Body of pancreas (tissue), 4 donors: ENCODE measurements at regions not wholly inside any gene's neighbourhood (a gene's known extent, or its start where the extent isn't known, plus 50 kb on each side); places are given as distances from the start of the nearest gene placed in this dataset.

Experiments
- POLR2A ChIP-seq, 3 donors: fragments of 450-650 bp; IDR thresholded peaks; one replicate each; pipeline ENCODE4 v1.6.1; 2016; ENCODE audit warnings: antibody characterized with exemption in 3 of 3, mild to moderate bottlenecking in 2 of 3
- TF ChIP-seq, protein P1 (sequence below), 7 experiments: fragments of 450-650 bp in 4 of 7; fragments of 200-600 bp in 3 of 7; sonication (generic) in 3 of 7; IDR thresholded peaks; one replicate each; pipeline ENCODE4 v1.5.1; 2016 to 2019; ENCODE audit warnings: antibody characterized with exemption in 7 of 7

- TF ChIP-seq, protein P1, sequence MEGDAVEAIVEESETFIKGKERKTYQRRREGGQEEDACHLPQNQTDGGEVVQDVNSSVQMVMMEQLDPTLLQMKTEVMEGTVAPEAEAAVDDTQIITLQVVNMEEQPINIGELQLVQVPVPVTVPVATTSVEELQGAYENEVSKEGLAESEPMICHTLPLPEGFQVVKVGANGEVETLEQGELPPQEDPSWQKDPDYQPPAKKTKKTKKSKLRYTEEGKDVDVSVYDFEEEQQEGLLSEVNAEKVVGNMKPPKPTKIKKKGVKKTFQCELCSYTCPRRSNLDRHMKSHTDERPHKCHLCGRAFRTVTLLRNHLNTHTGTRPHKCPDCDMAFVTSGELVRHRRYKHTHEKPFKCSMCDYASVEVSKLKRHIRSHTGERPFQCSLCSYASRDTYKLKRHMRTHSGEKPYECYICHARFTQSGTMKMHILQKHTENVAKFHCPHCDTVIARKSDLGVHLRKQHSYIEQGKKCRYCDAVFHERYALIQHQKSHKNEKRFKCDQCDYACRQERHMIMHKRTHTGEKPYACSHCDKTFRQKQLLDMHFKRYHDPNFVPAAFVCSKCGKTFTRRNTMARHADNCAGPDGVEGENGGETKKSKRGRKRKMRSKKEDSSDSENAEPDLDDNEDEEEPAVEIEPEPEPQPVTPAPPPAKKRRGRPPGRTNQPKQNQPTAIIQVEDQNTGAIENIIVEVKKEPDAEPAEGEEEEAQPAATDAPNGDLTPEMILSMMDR (IDR thresholded peaks at IDR 0.05) = no peak
- no peak for TF ChIP-seq POLR2A (IDR thresholded peaks at IDR 0.05)
Observed at GRCh38 chr5:125046838-125047237, 300.4 kb upstream of the ZNF608 start.
